Cardiac muscle cell (in vitro differentiated cells and primary cell): ENCODE measurements at regions not wholly inside any gene's neighbourhood (a gene's known extent, or its start where the extent isn't known, plus 50 kb on each side); places are given as distances from the start of the nearest gene placed in this dataset.
"Not testable (repeated sequence)": the region's sequence is repeated elsewhere in the genome, so short reads cannot be mapped to it uniquely, and the experiment has no call there.

Experiments used
- DNase-seq, 2 donors: peaks; one replicate each; pipeline versions ENCODE4 v3.0.0 to v3.0.0-alpha.2; 2010 to 2017; ENCODE audit warnings: low read depth in 1 of 2, low spot score in 1 of 2
- H3K27ac ChIP-seq: fragments of 200-600 bp; sonication (generic); 2 replicates; pipeline ENCODE4 v1.5.1; 2016
- H3K27me3 ChIP-seq: fragments of 200-600 bp; sonication (generic); 2 replicates; pipeline ENCODE4 v1.6.0; 2016; ENCODE audit warnings: control low read depth
- H3K36me3 ChIP-seq: fragments of 200-600 bp; sonication (generic); 2 replicates; pipeline ENCODE4 v1.5.1; 2016; ENCODE audit warnings: control low read depth
- H3K4me1 ChIP-seq: fragments of 200-600 bp; sonication (generic); 2 replicates; pipeline ENCODE4 v1.8.1; 2017; ENCODE audit warnings: low read depth, mild to moderate bottlenecking, mixed run types
- H3K4me3 ChIP-seq: fragments of 200-600 bp; sonication (generic); 2 replicates; pipeline ENCODE4 v1.5.1; 2016; ENCODE audit warnings: mild to moderate bottlenecking
- H3K9me3 ChIP-seq: fragments of 200-600 bp; sonication (generic); 2 replicates; pipeline ENCODE4 v1.5.1; 2017; ENCODE audit warnings: low read depth, mild to moderate bottlenecking, control low read depth
- TF ChIP-seq, protein P1 (sequence below): IDR thresholded peaks from 2 replicates; pipeline ENCODE4 v1.5.1; 2012; ENCODE audit warnings: low read depth, mild to moderate bottlenecking, low read length

DNA sequence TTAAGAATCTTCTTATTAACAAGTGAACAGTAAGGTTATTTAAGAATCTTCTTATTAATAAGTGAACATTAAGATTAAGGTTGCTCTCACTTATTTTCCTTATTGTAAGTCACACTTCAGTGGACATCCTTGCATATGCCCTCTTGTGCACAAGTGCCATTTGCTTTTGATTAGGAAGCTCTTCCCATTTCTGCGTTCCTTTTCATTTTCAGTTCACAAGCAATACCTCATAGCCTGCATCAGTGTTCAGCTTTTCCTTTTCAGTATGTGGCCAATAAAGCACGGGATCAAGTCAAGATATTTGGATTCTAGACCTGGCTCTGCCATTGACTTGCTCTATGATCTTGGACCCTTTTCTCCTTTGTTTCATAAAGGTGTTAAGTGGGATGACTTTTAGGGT, 158.7 kb downstream of the DISP1 start:
- Histone ChIP-seq H3K4me3 (no peak overlapping the region), H3K9me3 (no peaks in the 10 kb centered on the region), H3K27me3 (no peaks in the 10 kb centered on the region), H3K4me1 (peaks cover 4% of the 10 kb centered on the region), H3K27ac (no peak overlapping the region), H3K36me3 (no peaks in the 10 kb centered on the region)
- DNase-seq: no peak
- TF ChIP-seq, protein P1, sequence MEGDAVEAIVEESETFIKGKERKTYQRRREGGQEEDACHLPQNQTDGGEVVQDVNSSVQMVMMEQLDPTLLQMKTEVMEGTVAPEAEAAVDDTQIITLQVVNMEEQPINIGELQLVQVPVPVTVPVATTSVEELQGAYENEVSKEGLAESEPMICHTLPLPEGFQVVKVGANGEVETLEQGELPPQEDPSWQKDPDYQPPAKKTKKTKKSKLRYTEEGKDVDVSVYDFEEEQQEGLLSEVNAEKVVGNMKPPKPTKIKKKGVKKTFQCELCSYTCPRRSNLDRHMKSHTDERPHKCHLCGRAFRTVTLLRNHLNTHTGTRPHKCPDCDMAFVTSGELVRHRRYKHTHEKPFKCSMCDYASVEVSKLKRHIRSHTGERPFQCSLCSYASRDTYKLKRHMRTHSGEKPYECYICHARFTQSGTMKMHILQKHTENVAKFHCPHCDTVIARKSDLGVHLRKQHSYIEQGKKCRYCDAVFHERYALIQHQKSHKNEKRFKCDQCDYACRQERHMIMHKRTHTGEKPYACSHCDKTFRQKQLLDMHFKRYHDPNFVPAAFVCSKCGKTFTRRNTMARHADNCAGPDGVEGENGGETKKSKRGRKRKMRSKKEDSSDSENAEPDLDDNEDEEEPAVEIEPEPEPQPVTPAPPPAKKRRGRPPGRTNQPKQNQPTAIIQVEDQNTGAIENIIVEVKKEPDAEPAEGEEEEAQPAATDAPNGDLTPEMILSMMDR: no peak

GRCh38 chr1:222974496-222974895, 159.7 kb downstream of the DISP1 start:
- Histone ChIP-seq H3K27ac (no peak overlapping the region), H3K4me1 (peaks cover 4% of the 10 kb centered on the region), H3K27me3 (no peaks in the 10 kb centered on the region), H3K4me3 (no peak overlapping the region), H3K36me3 (no peaks in the 10 kb centered on the region), H3K9me3 (no peaks in the 10 kb centered on the region)
- peak in 1 of 2 donors; percentile 90 for DNase-seq
- TF ChIP-seq, protein P1: no peak

GRCh38 chr1:222975472-222976122, 160.8 kb downstream of the DISP1 start:
- TF ChIP-seq, protein P1: no peak
- H3K27me3 ChIP-seq: no peaks in the 10 kb centered on the region
- H3K4me3 ChIP-seq: no peak overlapping the region
- H3K36me3 ChIP-seq: no peaks in the 10 kb centered on the region
- H3K27ac ChIP-seq: no peak overlapping the region
- peak; percentile 2 to 61 for DNase-seq
- H3K9me3 ChIP-seq: no peaks in the 10 kb centered on the region
- H3K4me1 ChIP-seq: peaks cover 4% of the 10 kb centered on the region

DNA sequence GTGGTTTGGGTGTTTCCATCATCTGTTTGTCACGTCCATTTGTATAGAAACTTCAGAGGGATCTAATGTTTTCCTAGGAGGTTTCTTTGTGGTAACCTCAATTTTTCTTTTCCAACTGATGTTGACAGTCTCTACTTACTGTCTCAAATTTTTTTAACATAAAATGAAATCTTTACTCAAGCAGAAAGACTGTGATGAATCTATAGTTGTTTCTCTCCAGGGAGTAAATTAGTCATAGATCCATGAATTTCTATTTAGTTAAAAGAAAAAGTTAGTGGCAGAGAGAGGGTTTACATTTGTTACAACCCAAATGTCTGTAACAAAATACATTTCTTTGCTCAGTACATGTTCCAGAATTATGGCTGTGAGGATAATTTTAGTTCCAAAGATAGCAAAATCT, 161.6 kb downstream of the DISP1 start:
- no peak for DNase-seq
- TF ChIP-seq, protein P1: no peak
- no peak overlapping the region for H3K27ac ChIP-seq

GRCh38 chr1:222977294-222977693, 162.5 kb downstream of the DISP1 start:
- not testable (repeated sequence) for DNase-seq, H3K27me3 ChIP-seq, H3K9me3 ChIP-seq, H3K36me3 ChIP-seq, H3K4me3 ChIP-seq, H3K27ac ChIP-seq, H3K4me1 ChIP-seq

More for the DNA sequence above, 161.6 kb downstream of the DISP1 start:
- no peak overlapping the region for H3K4me3 ChIP-seq
- no peaks in the 10 kb centered on the region for H3K36me3 ChIP-seq
- peaks cover 4% of the 10 kb centered on the region for H3K4me1 ChIP-seq
- no peaks in the 10 kb centered on the region for H3K27me3 ChIP-seq
- H3K9me3 ChIP-seq: no peaks in the 10 kb centered on the region

GRCh38 chr1:222979561-222979960, 163.5 kb downstream of the TLR5 start:
- Histone ChIP-seq H3K27ac (no peak overlapping the region), H3K27me3 (no peaks in the 10 kb centered on the region), H3K9me3 (no peaks in the 10 kb centered on the region), H3K36me3 (no peaks in the 10 kb centered on the region), H3K4me3 (no peak overlapping the region), H3K4me1 (peaks cover 10% of the 10 kb centered on the region)
- DNase-seq: peak in 1 of 2 donors; percentile 52
- TF ChIP-seq, protein P1: no peak
